Hematopoietic multipotent progenitor cell (in vitro differentiated cells): ENCODE measurements at regions not wholly inside any gene's neighbourhood (a gene's known extent, or its start where the extent isn't known, plus 50 kb on each side); places are given as distances from the start of the nearest gene placed in this dataset.
"Not testable (repeated sequence)": the region's sequence is repeated elsewhere in the genome, so short reads cannot be mapped to it uniquely, and the experiment has no call there.

Experiments used
- DNase-seq, 3 donors: peaks; one replicate each; pipeline ENCODE4 v3.0.0-alpha.2; 2011 to 2015; ENCODE audit warnings: low read depth in 2 of 3, low spot score in 2 of 3

DNA sequence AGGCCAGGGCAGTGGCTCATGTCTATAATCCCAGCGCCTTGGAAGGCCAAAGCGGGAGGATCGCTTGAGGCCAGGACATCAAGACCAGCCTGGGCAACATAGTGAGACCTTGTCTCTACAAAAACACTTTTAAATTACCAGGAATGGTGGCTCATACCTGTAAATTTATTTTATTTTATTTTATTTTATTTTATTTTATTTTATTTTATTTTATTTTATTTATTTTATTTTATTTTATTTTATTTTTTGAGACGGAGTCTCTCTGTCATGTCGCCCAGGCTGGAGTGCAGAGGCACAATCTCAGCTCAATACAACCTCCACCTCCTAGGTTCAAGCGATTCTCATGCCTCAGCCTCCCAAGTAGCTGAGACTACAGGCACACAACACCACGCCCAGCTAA, 152.1 kb upstream of the AUTS2 start:
- not testable (repeated sequence) for DNase-seq

DNA sequence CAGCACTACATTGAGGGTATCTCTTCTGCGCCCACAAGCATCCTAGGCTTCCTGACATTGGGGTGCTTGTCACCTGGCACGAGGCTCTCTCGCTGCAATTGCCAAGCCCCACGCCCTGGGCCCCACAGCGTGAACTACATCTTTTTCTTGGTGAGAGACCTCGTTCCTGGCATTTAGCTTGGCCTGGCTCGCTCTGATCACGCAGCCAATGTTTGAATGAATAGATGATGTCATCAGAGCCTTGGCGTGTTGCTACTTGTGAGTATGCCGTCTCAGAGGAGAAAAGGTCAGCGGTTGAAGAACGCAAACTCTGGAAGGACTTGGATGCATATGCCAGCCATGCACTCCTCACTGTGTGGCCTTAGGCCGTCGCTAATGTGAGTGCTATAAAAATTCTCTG, 150.2 kb upstream of the AUTS2 start:
- no peak for DNase-seq

DNA sequence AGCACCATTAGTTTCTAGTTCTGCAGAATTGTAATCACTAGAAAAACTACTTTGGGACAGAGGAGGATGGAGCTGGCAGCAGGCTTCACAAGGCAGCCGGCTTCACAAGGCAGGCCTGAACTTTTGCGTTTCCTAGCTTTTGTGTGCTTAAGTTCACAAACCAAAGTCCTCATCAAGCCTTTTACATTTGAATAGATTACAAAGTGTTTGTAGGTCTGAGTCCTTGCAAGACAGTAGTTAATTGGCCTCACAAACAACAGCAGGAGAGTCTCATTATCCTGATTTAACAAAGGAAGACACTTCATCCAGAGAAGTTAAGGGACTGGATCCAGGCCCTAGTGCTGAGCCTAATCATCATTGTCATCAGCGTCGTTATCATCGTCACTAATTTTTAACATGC, 147.8 kb upstream of the AUTS2 start:
- no peak for DNase-seq

DNA sequence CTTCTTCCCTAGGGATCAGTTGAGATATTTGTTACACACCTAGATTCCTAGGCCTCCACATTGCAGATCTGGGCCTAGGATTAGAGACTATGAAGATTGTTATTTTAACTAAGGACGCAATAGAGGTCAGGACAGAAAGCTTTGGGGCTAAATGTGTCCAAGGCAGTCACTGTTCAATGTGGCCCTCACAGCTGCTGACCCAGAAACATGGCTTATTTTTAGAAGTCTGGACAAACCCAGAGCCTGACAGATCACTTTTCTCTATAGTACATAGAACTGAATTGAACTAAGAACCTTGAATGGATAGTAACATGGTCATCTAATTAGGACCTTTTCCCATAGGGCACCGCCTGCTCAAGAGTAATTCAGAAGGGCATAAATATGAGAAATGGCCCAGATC, 146.6 kb upstream of the AUTS2 start:
- no peak for DNase-seq

DNA sequence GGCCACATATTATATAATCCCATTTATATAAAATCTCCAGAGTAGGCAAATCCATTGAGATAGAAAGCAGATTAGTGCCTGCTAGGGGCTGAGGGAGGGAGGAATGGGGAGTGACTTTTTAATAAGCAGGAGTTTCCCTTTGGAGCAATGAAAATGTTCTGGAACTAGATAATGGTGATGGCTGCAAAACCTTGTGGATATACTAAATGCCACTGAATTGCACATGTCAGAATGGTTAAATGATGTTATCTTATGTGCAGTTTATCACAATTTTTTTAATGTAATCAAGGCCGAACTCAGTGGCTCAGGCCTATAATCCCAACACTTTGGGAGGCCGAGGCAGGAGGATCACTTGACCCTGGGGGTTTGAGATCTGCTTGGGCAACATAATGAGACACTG, 145.5 kb upstream of the AUTS2 start:
- no peak for DNase-seq

DNA sequence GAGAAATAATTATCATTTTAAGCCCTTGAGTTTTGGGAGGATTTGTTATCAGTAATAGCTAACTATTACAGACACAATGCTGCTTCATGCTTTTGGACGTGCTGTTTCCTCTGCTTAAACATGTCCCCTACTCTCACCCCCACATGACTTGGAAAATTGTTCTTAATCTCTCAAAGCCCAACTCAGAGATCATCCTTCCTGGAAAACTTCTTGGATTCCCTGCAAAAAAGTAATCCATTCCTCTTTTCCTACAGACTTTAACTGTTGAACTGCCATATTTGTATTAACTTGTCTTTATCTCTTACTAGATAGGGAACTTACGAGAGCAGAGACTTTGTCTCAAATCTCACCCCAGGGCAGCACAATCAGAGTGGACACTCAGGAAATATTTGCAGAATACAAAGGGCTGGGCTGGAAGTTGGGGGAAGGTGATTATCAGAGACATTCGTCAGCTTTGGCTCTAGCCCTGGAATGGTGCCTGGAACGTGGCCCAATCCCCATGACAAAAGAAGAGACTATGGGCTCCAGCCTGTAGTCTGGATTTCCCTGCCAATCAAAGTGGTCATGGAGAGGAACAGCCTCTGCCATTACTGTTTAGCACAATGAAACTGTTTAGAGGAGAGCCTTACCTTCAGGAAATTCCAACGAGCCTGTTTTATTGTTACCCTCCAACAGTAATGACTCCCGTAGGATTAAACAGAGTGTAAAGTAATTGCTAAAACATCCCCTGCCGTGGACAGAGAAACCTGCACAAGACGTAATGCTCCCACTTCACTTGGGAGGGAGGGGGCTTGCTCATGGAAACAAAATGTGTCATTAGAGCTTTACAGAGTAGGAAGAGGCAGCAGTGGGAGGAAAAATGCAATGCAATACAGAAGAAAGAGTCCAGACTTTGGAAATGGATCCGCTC, 140.4 kb upstream of the AUTS2 start:
- DNase-seq = no peak

DNA sequence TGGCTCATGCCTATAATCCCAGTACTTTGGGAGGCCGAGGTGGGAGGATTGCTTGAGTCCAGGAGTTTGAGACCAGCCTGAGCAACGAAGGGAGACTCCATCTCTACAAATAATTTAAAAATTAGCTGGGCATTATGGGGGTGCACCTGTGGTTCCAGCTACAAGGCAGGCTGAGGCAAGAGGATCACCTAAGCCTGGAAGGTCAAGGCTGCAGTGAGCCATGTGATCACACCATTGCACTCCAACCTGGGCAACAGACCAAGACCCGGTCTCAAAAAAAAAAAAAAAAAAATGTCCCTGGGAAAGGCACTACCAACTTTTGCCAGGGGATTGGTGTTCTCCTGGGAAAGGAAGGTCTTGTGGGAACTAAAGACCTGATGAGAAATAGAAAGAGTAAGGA, 134.2 kb upstream of the AUTS2 start:
- no peak for DNase-seq

DNA sequence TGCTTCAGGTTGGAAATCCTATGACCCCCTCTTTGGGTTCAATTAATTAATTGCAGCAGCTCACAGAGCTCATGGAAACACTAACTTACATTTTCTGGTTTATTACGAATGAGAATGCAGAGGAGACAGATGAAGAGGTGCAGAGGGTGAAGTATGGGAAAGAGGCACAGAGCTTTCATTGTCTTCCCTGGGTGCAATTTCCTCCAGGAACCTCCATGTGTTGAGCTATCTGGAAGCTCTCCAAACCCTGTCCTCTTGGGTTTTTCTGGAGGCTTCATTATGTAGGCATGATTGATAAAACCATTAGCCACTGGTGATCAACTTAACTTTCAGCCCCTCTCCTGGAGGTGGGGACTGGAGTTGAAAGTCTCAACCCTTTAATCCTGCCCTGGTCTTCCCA, 133.0 kb upstream of the AUTS2 start:
- DNase-seq = no peak

DNA sequence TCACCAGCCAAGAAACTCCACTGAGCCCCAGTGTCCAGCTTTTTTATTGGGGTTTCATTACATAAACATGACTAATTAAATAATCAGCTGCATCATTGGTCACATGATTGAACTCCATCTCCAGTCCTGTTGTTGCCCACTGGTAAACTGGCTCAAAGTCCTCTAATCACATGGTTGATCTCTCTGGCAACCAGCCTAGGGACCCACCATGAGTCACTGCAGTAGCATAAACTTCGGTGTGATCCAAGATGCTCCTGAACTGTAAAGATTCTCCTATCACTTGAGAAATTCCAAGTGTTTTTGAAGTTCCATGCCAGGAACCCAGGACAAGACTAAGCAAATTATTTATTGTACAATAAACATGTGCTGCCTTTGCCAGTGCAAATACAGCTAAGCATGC, 130.4 kb upstream of the AUTS2 start:
- DNase-seq = no peak

DNA sequence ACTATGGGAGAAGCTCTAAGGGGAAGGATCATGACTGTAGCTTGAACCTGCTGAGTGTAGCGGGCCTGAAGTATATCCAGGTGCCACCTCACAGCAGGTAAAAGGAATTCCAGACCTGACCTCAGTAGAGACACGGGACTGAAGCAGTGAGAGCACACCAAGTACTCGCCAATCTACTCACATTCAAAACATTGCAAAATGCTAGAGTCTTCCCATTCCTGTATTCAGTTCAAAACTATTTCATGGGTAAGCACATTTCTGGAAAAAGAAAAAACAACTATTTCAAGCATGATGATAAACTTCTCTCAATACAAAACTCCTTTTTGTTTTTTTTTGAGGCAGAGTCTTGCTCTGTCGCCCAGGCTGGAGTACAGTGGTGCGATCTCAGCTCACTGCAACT, 121.9 kb upstream of the AUTS2 start:
- DNase-seq = no peak

DNA sequence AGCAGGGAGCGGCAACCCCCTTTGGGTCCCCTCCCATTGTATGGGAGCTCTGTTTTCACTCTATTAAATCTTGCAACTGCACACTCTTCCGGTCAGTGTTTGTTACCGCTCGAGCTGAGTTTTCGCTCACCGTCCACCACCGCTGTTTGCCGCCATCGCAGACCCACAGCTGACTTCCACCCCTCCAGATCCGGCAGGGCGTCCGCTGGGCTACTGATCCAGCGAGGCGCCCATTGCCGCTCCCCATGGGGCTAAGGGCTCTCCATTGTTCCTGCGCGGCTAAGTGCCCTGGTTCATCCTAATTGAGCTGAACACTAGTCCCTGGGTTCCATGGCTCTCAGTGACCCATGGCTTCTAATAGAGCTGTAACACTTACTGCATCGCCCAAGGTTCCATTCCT, 115.6 kb upstream of the AUTS2 start:
- no peak for DNase-seq

DNA sequence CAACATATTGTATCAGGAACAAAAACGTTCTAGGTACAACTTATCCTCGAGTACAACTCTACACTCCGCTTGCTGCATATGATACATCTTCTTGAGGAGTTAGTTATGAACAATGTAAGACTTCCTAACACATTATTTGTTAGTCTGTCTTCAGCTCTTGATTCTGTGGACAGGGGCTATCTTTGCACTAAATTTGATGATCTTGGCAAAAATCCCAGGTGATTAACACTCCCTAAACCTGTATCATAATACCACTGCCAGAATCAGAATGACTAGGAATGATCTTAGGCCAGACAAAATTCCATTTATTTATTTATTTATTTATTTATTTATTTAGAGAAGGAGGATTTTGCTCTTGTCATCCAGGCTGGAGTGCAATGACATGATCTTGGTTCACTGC, 108.7 kb upstream of the AUTS2 start:
- DNase-seq = no peak

DNA sequence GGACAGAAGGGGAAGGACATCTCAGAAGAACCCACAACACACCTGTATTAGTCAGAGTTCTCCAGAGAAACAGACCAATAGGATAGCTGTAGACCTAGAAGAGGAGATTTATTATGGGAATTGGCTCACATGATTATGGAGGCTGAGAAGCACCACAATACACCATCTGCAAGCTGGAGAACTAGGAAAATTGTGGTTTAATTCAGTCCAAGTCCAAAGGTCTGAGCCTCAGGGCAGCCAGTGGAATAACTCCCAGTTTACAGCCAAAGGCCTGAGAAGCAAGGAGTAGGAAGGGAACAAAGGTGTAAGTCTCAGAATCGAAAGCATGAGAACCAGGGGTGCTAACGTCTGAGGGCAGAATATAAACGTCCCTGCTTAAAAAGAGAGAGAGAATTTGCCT, 99.6 kb upstream of the AUTS2 start:
- no peak for DNase-seq

DNA sequence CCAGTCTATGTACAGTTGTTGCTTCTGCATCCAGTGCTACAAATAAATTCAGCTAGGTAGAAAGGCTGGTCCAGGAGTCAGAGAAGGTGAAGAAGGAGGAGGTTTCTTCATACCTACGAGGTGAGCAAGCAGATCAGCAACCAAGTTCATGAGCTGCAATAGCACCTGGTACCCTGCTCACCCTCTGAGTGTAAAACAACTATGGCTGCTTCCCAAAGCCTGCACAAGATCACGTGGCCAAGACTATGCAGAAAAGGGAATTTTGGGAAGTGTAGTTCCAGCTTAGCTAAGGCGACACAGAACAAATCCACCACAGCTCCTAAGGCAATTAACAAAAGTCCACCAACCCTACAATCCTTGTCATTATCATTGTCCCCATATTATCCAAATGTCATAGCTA, 95.9 kb upstream of the AUTS2 start:
- no peak for DNase-seq

DNA sequence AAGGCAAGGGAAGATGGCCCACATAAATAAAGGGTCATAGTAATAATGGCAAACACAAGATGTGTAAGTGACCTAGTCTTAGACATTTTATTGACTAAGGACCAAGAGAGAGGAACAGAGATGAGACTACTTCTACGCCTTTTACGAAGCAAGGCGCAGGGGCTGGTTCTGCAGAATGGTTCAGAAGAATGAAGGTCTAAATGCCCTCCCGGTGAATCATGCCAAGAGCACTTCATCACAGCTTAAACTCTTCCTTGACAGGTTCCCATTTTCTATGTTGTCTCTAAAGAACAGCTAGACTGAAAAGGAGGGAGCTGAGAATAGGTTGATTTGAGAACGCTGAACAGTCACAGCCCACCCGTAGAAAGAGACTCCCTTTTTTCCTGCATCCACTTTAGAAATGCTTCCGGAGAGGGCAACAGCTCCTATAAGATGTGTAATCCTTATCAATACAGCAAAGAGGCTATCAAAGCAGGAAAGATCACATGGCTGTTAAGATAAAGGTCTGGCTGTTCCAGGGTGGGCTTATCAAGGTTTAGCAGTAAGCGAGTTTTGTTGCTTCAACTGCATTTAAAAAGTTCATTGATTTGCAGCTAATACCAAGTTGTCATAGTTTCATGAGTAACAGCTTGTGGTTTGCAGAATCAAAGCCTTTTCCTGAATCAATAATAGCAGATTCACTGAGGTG, 93.4 kb upstream of the AUTS2 start:
- peak in 1 of 3 donors; percentile 9 for DNase-seq

DNA sequence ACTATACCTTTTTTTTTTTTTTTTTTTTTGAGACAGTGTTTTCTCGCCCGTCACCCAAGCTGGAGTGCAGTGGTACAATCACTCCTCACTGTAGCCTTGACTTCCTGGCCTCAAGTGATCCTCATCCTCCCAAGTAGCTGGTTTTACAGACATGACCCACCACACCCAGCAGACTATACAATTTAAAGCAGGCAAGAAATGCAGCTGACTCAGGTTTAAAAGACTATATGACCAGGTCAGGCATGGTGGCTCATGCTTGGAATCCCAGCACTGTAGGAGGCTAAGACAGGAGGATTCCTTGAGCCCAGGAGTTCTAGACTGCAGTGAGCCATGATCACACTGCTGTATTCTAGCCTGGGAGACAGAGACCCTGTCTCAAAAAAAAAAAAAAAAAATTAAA, 89.5 kb upstream of the AUTS2 start:
- DNase-seq = no peak

DNA sequence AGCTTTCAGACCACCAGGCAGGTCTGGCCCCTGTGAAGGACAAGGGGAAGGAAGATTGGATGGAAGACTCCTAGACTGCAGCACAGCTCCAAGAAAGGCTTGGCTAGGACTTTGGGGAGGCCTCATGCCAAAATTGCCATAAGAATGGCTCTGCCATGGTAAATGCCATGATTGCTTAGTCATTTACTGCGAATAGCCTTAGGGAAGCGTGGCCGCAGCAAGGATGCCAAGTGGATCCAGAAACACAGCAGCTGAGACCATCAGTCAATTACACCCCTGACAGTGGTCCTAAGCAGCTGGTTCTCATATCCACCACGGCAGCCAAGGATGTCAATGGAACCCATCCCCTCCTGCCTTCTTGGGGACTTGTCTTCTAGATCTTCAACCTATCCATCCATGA, 88.2 kb upstream of the AUTS2 start:
- no peak for DNase-seq

DNA sequence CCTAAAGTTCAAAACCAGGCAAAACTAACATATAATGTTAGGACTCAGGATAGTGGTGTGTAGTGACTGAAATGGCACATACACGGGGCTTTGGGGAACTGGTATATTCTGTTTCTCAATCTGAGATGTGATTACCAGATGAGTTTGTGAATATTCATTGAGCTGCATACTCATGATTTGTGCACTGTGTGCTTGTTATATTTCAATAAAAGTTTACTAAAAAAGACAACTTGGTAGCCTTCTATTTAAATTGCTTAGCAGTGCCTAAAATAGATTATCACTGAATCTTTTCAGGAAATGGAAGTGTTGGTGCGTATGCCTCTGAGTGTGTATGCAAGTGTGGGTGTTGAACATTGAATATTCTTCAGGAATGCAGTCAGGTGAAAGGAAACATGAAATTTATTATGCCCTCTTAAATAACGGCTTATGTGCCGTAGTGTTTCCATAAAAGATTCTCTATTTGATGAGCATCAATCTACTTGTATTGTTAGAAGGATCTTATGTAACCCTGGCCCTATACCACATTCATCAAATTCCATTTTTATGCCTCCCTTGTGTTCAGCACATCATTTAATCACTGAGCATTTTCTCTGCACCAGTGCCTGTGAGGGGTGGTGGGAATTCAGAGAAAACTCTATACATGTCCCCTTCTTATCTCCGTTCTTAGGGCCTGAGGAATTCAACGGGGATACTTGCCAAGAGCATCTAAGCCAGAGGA, 82.6 kb upstream of the AUTS2 start:
- DNase-seq = no peak

DNA sequence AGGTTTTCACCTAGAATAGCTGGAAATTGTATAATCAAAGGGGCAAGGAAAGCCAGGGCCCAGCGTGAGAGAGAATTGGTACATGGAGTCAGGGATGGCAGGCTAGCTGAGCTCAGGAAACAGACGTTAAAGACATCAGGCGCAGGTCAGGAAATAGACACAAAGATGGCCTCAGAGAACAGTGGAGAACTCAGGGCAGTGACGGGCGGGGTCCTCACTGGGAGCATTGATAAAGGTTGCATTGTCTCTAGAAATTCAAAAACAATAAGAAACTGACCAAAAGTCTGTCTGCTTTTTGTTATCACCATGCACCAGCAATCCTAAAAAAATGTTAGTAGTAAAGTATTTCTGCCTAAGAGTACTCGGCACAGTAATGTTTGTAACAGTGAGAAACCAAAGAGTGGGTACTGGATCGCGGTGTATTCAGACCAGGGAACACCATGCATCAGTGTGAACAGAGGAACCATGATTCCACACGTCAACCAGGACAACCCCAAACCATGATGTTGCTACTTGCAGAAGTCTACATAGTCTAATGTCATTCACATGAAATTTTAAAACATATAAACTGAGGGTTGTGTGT, 81.9 kb upstream of the AUTS2 start:
- peak in 2 of 3 donors; percentile 6 to 23 for DNase-seq

DNA sequence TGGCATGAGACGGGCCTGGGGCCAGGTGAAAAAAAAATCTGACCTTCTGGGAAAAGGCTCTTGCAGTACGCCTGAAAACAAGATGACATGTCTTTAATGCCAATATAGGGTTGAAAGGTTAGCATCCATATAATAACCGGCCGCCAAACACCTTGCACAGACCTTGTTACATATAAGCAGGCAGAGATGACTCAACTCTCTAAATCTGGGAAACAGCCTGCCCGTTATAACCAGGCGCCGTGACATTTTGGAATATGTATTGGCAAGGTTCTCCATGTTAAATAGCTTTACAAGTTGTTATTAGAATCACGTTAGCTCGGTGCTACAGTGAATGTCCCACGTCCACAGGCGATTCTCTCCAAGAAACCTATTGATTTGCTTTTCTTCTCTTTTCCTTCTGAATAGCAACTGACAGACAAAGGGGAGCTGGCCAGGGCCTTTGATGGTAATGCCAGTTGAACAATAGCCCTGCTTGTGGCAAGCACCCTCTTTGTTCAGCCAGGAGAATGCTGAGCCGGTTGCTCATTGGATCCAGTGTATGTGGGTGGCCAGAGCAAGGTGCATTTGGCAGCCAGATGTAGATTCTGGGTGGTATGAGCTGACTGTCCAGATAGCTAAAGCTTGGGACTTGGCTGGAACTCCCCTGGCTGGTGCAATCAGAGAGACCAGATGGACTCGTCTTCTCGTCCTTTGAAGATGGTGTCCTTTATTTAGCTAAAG, 80.1 kb upstream of the AUTS2 start:
- no peak for DNase-seq

DNA sequence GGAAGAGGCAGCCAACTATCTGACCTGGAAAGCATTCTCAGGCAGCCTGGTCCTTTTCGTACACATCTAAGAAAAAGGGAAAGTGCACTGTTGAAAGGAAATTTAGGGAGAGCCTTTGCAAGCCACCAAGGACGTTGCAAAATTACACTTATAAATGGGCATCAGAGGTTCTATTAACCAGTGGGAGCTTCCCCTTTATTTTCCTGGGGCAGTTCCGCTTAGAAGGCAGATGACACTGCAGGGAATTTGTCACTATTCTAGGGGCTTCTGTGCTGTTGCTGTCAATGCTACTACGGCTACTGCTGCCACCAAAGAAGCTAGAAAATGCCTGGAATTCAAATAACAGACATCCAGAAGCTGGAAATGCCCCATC, 79.6 kb upstream of the AUTS2 start:
- no peak for DNase-seq
